ENCODE measurements at regions not wholly inside any gene's neighbourhood (a gene's known extent, or its start where the extent isn't known, plus 50 kb on each side); places are given as distances from the start of the nearest gene placed in this dataset.
A peak's percentile ranks its signal among the peaks of the same experiment; 100 is the strongest.

- no peak for DNase-seq (ENCODE audit: low spot score)
Observed at GRCh38 chr10:9719246-9719645, 1298.4 kb upstream of the CELF2 start.

GRCh38 chr10:9733766-9734165 lies 1283.9 kb upstream of the CELF2 start:
- DNase-seq (ENCODE audit: low spot score) = peak; percentile 5

- no peak for DNase-seq (ENCODE audit: low spot score)
Observed at GRCh38 chr10:9734218-9734617, 1283.5 kb upstream of the CELF2 start.

GRCh38 chr10:9735731-9736130 lies 1281.9 kb upstream of the CELF2 start:
- no peak for DNase-seq (ENCODE audit: low spot score)

- no peak for DNase-seq (ENCODE audit: low spot score)
Observed at GRCh38 chr10:9743639-9744038, 1274.0 kb upstream of the CELF2 start.

GRCh38 chr10:9745158-9745557 lies 1272.5 kb upstream of the CELF2 start:
- no peak for DNase-seq (ENCODE audit: low spot score)

GRCh38 chr10:9757176-9757575 lies 1260.5 kb upstream of the CELF2 start:
- DNase-seq (ENCODE audit: low spot score) = no peak

GRCh38 chr10:9759596-9759995 lies 1258.1 kb upstream of the CELF2 start:
- no peak for DNase-seq (ENCODE audit: low spot score)

GRCh38 chr10:9762966-9763656 lies 1254.6 kb upstream of the CELF2 start:
- DNase-seq (ENCODE audit: low spot score) = peak; percentile 33

- no peak for DNase-seq (ENCODE audit: low spot score)
Observed at GRCh38 chr10:9766762-9767161, 1250.9 kb upstream of the CELF2 start.

GRCh38 chr10:9781666-9782065 lies 1236.0 kb upstream of the CELF2 start:
- no peak for DNase-seq (ENCODE audit: low spot score)

- peak; percentile 16 for DNase-seq (ENCODE audit: low spot score)
Observed at GRCh38 chr10:9786101-9786500, 1231.6 kb upstream of the CELF2 start.

- DNase-seq (ENCODE audit: low spot score) = no peak
Observed at GRCh38 chr10:9786576-9786975, 1231.1 kb upstream of the CELF2 start.

- DNase-seq (ENCODE audit: low spot score) = no peak
Observed at GRCh38 chr10:9789996-9790395, 1227.7 kb upstream of the CELF2 start.

- DNase-seq (ENCODE audit: low spot score) = no peak
Observed at GRCh38 chr10:9792181-9792580, 1225.5 kb upstream of the CELF2 start.

GRCh38 chr10:9796564-9796963 lies 1221.1 kb upstream of the CELF2 start:
- peak; percentile 55 for DNase-seq (ENCODE audit: low spot score)

GRCh38 chr10:9800011-9800410 lies 1217.7 kb upstream of the CELF2 start:
- DNase-seq (ENCODE audit: low spot score) = no peak

- no peak for DNase-seq (ENCODE audit: low spot score)
Observed at GRCh38 chr10:9800571-9800970, 1217.1 kb upstream of the CELF2 start.

- DNase-seq (ENCODE audit: low spot score) = no peak
Observed at GRCh38 chr10:9807846-9808245, 1209.8 kb upstream of the CELF2 start.

GRCh38 chr10:9811601-9812000 lies 1206.1 kb upstream of the CELF2 start:
- DNase-seq (ENCODE audit: low spot score) = no peak

- no peak for DNase-seq (ENCODE audit: low spot score)
Observed at GRCh38 chr10:9814285-9814864, 1203.3 kb upstream of the CELF2 start.

- no peak for DNase-seq (ENCODE audit: low spot score)
Observed at GRCh38 chr10:9819756-9820494, 1197.7 kb upstream of the CELF2 start.
